IPS-15b (cell line): ENCODE measurements at regions not wholly inside any gene's neighbourhood (a gene's known extent, or its start where the extent isn't known, plus 50 kb on each side); places are given as distances from the start of the nearest gene placed in this dataset.

ENCODE experiments used
- H3K27me3 ChIP-seq: one replicate; pipeline ENCODE4 v1.6.1; 2013; ENCODE audit warnings: low read length; ENCODE audit not compliant: control insufficient read depth, insufficient read depth
- H3K36me3 ChIP-seq: one replicate; pipeline ENCODE4 v1.6.1; 2013; ENCODE audit warnings: low read length; ENCODE audit not compliant: control insufficient read depth, insufficient read depth
- H3K4me1 ChIP-seq: one replicate; pipeline ENCODE4 v1.6.1; 2013; ENCODE audit warnings: mild to moderate bottlenecking, low read length; ENCODE audit not compliant: control insufficient read depth, insufficient read depth
- H3K4me3 ChIP-seq: one replicate; pipeline ENCODE4 v1.5.1; 2013; ENCODE audit warnings: low read depth, low read length
- H3K9ac ChIP-seq: one replicate; pipeline ENCODE4 v1.6.1; 2013; ENCODE audit warnings: low read depth, mild to moderate bottlenecking, low read length
- H3K9me3 ChIP-seq: one replicate; pipeline ENCODE4 v1.6.1; 2013; ENCODE audit warnings: mild to moderate bottlenecking, low read length; ENCODE audit not compliant: control insufficient read depth, insufficient read depth

DNA sequence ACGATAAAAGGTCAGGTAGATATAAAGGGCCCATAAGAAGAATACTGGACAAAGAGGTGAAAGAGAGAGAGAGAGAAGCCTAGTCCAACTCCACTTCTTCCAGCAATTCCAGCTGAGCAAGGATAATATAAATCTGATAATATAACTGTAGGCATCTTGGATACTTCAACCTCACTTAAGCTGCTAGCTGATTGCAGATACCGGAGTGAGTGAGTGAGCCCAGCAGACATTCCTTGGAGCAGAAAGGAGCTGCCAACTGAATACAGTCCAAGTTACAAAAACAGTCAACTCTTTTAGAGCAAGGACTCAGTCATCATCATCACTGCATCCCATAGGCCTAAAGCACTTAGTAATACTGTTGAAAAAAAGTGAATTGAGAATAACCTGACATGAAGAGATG, 387.6 kb downstream of the SLITRK6 start:
- Histone ChIP-seq H3K27me3 (no peaks in the 10 kb centered on the region), H3K9ac (no peak overlapping the region), H3K36me3 (no peaks in the 10 kb centered on the region), H3K4me3 (no peak overlapping the region), H3K4me1 (peaks cover 3% of the 10 kb centered on the region), H3K9me3 (no peaks in the 10 kb centered on the region)

GRCh38 chr13:85408415-85408814, 390.8 kb downstream of the SLITRK6 start:
- Histone ChIP-seq H3K9me3 (no peaks in the 10 kb centered on the region), H3K27me3 (no peaks in the 10 kb centered on the region), H3K36me3 (no peaks in the 10 kb centered on the region), H3K4me1 (peaks cover 3% of the 10 kb centered on the region), H3K9ac (no peak overlapping the region), H3K4me3 (no peak overlapping the region)

GRCh38 chr13:85406269-85406975, 392.8 kb downstream of the SLITRK6 start:
- Histone ChIP-seq H3K36me3 (no peaks in the 10 kb centered on the region), H3K4me3 (no peak overlapping the region), H3K4me1 (no peaks in the 10 kb centered on the region), H3K9me3 (no peaks in the 10 kb centered on the region), H3K9ac (no peak overlapping the region), H3K27me3 (no peaks in the 10 kb centered on the region)

GRCh38 chr13:85405316-85405897, 393.8 kb downstream of the SLITRK6 start:
- H3K9ac ChIP-seq = no peak overlapping the region
- no peaks in the 10 kb centered on the region for H3K27me3 ChIP-seq
- no peaks in the 10 kb centered on the region for H3K4me1 ChIP-seq
- H3K36me3 ChIP-seq = no peaks in the 10 kb centered on the region
- H3K9me3 ChIP-seq = no peaks in the 10 kb centered on the region
- H3K4me3 ChIP-seq = no peak overlapping the region

DNA sequence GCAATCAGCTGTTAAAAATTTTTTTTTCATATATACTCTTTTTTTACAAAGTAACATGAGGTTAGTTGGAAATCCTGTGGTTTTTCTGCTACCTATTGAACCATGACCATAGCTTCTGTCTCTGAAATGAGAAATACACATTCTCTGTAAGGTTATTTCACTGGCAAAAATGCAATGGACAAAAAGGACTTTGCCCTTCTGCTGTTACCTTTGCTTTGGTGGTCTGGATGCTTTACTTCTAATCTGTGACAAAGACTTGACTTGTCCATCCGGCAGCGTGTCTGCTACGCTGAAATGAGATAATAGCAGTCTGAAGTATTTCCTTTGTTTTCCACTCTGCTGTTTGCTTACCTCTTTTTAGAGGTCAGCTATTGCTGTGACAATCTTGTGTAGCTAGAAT, 412.8 kb downstream of the SLITRK6 start:
- no peaks in the 10 kb centered on the region for H3K27me3 ChIP-seq
- no peaks in the 10 kb centered on the region for H3K36me3 ChIP-seq
- H3K4me3 ChIP-seq = no peak overlapping the region
- no peaks in the 10 kb centered on the region for H3K4me1 ChIP-seq
- no peaks in the 10 kb centered on the region for H3K9me3 ChIP-seq
- no peak overlapping the region for H3K9ac ChIP-seq

GRCh38 chr13:85383291-85383690, 415.9 kb downstream of the SLITRK6 start:
- Histone ChIP-seq H3K36me3 (no peaks in the 10 kb centered on the region), H3K27me3 (no peaks in the 10 kb centered on the region), H3K9me3 (no peaks in the 10 kb centered on the region), H3K4me1 (no peaks in the 10 kb centered on the region), H3K4me3 (no peak overlapping the region), H3K9ac (no peak overlapping the region)

- no peaks in the 10 kb centered on the region for H3K4me1 ChIP-seq
- H3K36me3 ChIP-seq = no peaks in the 10 kb centered on the region
- no peak overlapping the region for H3K9ac ChIP-seq
- H3K4me3 ChIP-seq = no peak overlapping the region
- H3K27me3 ChIP-seq = no peaks in the 10 kb centered on the region
- no peaks in the 10 kb centered on the region for H3K9me3 ChIP-seq
Observed at GRCh38 chr13:85381082-85381481, 418.1 kb downstream of the SLITRK6 start.

DNA sequence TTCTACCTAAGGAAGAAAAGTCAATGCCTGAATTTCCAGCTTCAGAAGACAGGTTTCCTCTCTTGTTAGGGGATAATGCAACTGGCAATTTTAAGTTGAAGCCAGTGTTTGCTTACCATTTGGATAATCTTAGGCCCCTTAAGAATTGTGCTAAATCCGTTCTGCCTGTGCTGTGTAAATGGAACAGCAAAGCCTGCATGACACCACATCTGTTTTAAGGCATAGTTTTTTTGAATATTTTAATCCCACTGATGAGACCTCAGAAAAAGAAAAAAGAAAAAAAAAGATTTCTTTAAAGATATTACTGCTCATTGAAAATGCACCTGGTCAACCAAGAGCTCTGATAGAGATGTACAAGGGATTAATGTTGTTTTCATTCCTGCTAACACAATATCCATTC, 419.2 kb downstream of the SLITRK6 start:
- no peak overlapping the region for H3K9ac ChIP-seq
- no peaks in the 10 kb centered on the region for H3K36me3 ChIP-seq
- no peak overlapping the region for H3K4me3 ChIP-seq
- no peaks in the 10 kb centered on the region for H3K27me3 ChIP-seq
- H3K4me1 ChIP-seq = no peaks in the 10 kb centered on the region
- H3K9me3 ChIP-seq = no peaks in the 10 kb centered on the region

GRCh38 chr13:85379433-85379832, 419.8 kb downstream of the SLITRK6 start:
- Histone ChIP-seq H3K9ac (no peak overlapping the region), H3K27me3 (no peaks in the 10 kb centered on the region), H3K4me1 (no peaks in the 10 kb centered on the region), H3K9me3 (no peaks in the 10 kb centered on the region), H3K4me3 (no peak overlapping the region), H3K36me3 (no peaks in the 10 kb centered on the region)

DNA sequence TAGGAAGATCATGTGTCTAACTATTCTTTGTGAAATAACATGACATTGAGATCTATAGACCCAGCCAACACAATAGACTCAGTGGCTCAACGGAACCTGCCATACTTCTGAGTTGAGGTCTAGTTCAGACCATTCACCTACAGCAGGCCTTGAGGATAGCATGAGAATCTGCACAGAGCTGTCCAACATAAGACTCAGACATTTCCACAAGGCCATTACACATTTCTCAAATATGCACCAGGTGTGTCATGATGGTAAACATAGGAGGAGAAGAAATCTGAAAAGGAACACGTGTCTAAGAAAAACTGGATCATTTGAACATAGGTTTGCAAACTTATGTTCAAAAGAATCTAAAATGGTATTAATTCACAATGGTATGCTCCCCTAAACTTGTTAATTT, 421.4 kb downstream of the SLITRK6 start:
- no peak overlapping the region for H3K4me3 ChIP-seq
- H3K9me3 ChIP-seq = no peaks in the 10 kb centered on the region
- H3K4me1 ChIP-seq = no peaks in the 10 kb centered on the region
- no peaks in the 10 kb centered on the region for H3K27me3 ChIP-seq
- no peaks in the 10 kb centered on the region for H3K36me3 ChIP-seq
- no peak overlapping the region for H3K9ac ChIP-seq

DNA sequence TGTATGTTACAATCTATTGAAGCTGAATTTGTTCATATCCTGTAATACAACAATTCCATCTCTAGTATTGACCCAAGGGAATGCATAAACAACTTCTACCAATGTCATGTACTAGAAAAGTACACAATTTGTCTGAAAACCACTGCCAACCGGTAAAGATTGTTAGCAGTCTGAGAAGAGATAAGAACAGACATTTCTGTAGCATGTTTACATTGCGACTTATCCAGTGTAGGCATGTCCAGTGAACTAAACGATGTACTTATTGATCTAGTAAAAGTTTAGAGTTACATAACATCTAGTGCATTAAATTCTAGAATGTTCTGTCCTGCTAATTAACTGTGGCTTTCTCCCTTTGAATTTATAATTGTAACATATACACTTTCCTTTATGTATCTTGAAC, 425.9 kb downstream of the SLITRK6 start:
- H3K4me1 ChIP-seq = no peaks in the 10 kb centered on the region
- no peaks in the 10 kb centered on the region for H3K36me3 ChIP-seq
- no peak overlapping the region for H3K9ac ChIP-seq
- H3K27me3 ChIP-seq = no peaks in the 10 kb centered on the region
- H3K4me3 ChIP-seq = no peak overlapping the region
- no peaks in the 10 kb centered on the region for H3K9me3 ChIP-seq

- Histone ChIP-seq H3K36me3 (no peaks in the 10 kb centered on the region), H3K4me1 (no peaks in the 10 kb centered on the region), H3K4me3 (no peak overlapping the region), H3K27me3 (no peaks in the 10 kb centered on the region), H3K9me3 (no peaks in the 10 kb centered on the region), H3K9ac (no peak overlapping the region)
Observed at GRCh38 chr13:85371254-85371653, 428.0 kb downstream of the SLITRK6 start.
